NOMO-1 (cell line): ENCODE measurements at regions not wholly inside any gene's neighbourhood (a gene's known extent, or its start where the extent isn't known, plus 50 kb on each side); places are given as distances from the start of the nearest gene placed in this dataset.
"Not testable (repeated sequence)": the region's sequence is repeated elsewhere in the genome, so short reads cannot be mapped to it uniquely, and the experiment has no call there.

Experiments
- DNase-seq, 2 experiments: peaks; one replicate each; lab custom pipeline; 2025; ENCODE audit not compliant: unreplicated experiment in 2 of 2; lab: John Stamatoyannopoulos, UW

DNA sequence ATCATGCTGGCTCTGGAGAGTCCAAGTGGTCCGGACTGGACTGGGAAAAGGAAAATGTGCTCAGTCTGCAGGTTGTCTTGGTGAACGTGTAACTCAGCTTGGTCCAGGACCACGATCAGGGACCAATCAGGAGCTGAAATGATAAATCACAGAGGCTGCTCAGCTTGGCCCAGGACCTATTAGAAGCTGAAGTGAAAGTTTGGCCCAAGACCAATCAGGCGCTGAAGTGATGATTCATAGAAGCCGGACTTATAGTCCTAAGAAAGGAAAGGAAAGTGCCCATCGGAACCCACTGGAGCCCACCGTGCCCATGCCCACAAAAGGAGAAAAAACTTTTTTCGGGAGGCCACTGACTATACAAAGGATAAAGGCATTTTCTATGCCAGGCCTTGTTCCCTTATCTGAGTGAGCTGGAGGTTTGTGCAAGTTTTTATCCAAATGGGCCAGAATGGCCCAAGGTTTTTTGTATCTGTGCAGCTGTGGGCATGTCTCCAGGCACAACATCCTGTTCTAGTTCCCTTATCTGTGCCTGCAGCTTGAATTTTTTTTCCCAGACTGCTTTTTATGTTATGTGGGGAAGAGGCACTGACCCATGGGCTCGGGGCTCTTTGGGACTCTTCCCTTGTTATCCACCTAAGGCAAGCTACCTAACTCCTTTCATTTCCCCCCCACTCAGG, 194.4 kb downstream of the FAM133A start:
- no peak for DNase-seq

GRCh38 chrX:93874554-93874953, 200.5 kb downstream of the FAM133A start:
- DNase-seq, result peak in 1 of 2 experiments; percentile 19

DNA sequence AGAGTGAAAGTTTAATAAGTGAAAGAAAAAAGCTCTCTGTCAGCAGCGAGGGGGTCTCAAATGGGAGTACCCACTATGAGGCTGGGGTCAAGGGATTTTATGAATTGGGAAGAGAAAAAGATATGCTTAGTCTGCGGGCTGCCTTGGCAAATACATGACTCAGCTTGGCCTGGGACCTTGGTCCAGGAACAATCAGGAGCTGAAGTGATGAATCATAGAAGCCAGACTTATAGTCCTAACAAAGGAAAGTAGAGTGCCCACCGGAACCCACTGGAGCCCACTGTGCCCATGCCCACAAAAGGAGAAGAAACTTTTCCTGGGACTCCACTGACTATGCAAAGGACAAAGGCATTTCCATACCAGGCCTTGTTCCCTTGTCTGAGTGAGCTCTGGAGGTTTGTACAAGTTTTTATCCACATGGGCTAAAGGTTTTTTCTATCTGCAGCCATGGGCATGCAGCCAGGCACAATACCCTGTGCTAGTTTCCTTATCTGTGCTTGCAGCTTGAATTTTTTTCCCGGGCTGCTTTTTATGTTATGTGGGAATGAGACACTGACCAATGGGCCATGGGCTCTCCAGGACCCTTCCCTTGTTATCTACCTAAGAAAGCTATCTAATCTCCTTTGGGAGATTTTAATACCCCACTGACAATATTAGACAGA, 201.7 kb downstream of the FAM133A start:
- DNase-seq, result no peak

- not testable (repeated sequence) for DNase-seq
These were observed 247.0 kb downstream of the FAM133A start for GRCh38 chrX:93921041-93921440.

- no peak for DNase-seq
These were observed 258.6 kb downstream of the FAM133A start for GRCh38 chrX:93932471-93933220.

DNA sequence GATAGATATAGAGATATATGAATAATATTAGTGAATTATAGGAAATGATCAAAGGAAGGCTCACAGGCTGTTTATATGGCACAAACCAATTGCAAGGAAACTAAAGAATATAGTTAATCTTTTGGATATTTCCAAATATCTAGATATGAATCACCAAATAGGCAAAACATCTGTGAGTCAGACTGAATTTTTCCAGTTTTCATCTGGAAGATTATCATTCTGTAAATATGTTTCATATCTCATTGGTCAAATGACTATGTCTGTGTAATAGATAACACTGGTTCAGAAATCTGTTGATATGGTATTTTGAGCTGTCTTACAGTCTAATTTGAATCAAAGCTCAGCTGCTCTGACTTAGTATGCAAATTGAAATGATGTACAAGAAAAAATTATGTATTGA, 303.6 kb downstream of the FAM133A start:
- no peak for DNase-seq

- no peak for DNase-seq
These were observed 311.6 kb downstream of the FAM133A start for GRCh38 chrX:93985344-93986307.
